D341Med (cell line): ENCODE measurements at regions not wholly inside any gene's neighbourhood (a gene's known extent, or its start where the extent isn't known, plus 50 kb on each side); places are given as distances from the start of the nearest gene placed in this dataset.

Experiments
- DNase-seq: peaks from one replicate; pipeline ENCODE4 v3.0.0; 2012; ENCODE audit warnings: low spot score

DNA sequence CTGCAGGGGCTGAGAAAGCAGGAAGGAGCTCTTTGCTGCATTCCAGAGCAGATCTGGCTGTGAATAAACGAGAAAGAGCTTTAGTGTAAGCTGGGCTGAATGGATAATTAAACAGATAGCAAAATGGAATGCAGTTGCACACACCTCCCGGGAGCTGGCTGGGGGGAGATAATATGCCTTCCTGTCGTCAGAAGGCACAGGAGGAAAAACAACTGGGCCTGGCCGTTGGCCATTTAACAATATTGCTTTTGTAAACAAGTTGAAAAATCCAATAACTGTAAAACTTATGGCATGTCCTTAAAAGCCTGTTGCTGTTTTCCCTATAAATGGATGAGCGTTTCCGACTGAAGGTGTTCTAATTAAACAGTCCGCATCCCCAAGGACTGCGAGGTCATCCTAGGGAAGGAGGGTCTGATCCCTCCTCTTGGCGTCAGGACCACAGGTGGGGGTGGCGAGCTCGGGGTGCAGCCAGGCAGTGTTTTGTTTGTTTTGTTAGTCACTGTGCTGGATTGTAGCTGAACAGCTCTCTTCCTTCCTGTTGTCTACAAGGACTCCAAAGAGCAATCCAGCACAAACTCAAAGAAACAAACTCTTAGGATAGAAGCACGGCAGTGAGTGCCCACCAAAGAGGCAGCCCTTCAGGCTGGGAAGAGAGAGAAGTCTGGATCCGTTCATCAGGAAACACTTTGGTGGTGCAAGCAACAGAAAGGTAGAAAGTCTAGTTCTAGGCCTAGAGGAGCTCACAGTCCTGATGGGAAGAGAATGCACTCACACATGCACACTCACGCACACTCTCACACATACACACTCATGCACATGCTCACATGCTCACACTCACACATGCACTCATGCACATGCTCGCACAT is 133.4 kb upstream of the SMAD3 start:
- DNase-seq, result no peak

DNA sequence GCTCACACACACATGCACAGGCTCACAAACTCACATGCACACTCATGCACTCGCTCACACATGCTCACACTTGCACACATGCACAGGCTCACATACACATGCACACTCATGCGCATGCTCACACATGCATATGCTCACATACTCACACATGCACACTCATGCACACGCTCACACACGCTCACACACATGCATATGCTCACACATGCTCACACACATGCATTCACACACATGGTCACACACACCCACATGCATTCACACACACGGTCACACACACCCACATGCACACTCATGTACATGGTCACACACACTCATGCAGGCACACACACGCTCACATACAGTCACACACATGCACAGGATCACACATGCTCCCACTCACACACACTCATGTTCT is 132.8 kb upstream of the SMAD3 start:
- DNase-seq, result no peak

DNA sequence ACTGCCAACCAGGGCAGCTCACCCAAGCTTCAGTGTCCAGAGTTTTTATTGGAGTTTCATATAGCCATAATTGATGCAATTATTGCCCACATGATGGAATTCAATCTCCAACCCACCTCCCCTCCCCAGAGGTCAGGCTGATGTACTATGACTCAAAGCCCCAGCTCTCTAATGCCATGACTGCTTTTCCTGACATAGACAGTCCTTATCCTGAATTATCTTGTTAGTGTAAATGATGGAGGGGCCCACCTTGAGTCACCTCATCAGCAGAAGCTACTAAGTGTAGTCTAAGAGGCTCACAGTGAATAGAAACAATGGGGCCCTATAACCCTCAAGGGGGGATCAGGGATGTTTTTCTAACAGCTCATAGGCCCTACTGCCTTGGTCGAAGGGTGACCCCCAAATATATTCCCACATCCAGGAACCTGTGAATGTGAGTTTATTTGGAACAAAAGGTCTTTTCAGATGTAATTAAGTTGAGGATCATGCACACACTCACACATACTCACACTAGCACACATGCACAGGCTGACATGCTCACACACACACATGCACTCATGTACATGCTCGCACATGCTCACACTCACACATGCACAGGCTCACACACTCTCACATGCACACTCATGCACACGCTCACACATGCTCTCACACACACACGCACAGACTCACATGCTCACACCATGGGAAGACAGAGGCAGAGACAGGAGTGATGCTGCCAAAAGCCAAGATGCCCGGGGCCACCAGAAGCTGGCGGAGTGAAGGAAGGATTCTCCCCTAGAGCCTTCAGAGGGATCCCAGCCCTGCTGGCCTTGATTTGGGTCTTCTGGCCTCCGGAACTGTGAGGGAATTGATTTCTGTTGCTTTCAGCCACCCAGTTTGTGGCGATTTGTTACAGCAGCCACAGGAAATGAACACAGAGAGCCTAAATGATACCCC is 131.2 kb upstream of the SMAD3 start:
- no peak for DNase-seq

DNA sequence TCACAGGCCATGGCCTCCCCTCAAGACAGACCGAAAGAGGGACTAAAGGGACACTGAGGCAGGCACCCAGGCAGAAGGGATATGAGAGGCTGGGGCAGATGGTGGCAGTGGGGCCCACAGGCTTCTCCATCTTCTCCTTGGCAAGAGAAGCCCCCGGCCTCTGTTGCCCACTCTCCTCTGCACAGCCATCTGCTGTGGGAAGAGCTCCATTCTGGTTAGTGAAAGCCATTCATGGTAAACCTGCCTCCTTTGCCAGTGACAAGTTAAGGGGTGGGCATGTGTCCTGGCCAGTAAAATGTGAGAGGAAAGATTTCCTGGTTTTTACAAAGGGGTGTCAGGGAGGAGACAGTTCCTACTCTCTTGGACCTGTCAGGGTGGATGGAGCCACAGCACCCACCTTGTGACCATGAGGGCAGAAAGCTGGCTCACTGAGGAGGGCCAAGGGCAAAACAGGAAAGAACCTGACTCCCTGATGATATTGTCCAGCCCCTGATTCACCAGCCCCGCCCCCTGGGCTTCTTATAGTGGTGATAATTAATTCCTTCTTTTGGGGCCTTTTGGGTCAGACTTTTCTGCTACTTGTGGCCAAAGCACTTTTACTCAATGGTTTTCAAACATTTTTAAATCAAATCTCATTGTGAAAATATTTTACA is 130.4 kb upstream of the SMAD3 start:
- DNase-seq, result no peak

DNA sequence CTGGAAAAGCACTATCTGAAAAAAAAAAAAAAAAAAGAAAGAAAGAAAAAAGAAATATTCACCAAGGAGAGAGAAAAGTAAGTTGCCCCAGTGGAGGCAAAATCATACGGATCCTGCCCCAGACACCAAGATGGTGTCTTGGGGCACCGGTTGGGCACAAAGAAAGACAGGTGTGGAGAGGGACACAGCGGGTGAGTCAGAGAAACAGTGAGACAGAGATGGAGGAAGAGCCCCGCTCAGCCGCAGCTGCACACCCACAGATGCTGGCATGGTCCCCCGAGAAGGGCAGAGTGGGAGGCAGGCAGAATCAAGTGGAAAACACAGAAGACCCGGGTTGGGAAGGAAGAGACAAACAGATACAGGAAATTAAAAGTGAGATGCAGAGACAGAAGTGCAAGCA is 129.7 kb upstream of the SMAD3 start:
- DNase-seq, result no peak

DNA sequence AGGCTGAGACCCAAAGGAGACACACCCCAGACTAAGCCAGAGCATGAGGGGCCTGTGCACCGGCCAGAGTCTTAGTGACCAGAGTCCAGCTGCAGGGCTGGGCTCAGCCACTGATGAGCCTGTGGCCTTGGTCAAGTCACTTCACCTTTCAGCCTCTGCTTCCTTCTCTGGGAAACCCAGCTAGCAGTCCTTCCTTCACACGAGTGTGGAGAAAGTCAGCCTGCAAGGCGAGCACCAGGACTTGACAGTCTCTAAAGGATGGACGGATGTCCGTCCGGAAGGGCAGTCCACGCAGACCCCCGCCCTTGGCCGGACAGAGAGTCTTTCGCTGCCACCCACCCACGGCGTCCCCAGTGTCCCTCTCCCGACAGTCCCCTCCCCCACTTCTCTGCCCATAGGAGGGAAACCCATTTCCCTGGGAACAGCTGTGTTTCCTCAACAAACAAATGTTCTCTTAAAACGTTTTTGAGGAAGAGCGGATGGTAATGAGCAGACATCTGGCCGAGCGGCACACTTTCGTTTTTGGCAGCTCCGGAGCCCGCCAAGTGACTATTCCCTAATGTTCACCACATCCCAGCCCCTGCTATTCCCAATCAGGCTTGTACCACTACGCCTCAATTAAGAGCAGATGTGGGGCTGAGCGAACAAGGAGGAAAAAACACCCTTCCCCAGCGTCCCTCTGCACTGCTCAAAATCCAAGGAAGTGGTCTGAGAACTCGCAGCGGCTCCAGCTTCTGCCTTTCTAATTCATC is 129.1 kb upstream of the SMAD3 start:
- no peak for DNase-seq

DNA sequence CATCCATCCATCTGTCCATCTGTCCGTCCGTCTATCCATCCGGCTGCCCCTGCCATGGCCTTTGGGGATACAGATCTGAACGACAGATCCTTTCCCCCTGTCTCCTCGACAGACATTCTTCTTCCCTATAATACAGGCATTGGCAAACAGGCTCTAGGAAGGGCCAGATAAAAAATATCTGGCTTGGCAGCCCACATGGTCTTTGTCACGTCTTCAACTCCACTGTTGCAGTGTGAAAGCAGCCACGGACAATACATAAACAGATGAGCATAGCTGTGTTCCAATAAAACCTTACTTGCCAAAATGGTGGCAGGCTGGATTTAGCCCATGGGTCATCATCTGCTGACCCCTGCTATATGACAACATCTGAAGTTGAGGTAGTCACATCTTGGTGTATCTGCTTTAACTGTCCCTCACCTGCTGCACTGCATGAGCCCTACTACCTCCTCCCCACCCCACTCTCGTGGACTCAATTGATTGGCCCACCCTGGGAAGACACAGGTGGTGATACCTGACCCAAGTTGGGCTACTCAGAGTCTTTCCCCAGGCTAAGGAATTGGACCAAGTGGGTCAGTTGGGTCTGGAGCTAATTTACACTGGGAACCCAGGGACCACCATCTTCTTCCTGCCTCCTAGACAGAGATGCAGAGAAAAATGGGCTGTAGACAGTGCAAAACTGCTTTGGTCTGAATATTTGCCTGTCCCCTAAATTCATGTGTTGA is 128.4 kb upstream of the SMAD3 start:
- DNase-seq, result no peak

DNA sequence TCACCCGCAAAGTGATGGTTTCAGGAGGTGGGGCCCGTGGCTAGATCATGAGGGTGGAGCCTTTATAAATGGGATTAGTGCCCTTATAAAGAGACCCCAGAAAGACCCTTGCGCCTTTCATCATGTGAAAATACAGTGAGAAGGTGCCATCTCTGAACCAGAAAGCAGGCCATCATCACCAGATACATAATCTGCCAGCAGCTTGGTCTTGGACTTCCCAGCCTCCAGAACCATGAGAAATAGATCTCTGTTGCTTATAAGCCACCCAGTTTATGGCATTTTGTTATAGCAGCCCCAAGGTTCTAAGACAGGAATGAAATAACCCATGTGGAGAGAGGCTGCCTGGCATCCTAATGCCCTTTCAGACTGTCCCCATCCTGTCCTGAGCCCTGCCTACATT is 127.8 kb upstream of the SMAD3 start:
- no peak for DNase-seq

DNA sequence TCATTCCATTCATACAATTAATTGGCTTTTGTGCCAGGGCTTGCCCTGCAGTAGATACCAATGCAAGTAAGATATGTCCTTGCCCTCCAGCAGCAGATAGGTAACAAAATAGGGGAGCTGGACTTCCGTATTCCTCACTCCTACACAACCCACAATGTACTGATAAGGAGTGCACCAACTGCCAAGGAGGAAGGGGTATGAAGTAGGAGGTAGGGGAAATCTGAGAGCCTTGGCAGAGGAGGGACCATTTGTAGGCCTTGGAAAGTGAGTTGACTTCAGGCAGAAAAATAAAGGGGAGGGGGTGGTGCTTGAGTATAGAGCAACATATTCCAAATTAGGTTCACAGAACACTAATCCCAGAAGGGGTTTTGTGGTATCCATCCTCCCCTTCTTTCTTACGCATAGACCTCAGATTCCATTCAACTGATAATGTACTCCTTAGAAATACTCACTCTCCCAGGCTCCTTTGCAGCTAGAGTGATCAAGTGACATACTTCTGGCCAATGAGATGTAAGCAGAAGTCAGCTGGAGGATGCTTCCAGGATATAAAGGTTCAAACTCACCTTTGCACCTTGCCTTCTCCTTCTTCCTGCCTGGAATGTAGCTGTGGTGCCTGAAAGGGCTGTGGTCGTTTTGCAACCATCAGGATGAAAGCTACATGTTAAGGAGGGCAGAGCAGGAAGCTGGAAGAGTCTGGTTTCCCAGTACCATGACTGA is 127.1 kb upstream of the SMAD3 start:
- no peak for DNase-seq

DNA sequence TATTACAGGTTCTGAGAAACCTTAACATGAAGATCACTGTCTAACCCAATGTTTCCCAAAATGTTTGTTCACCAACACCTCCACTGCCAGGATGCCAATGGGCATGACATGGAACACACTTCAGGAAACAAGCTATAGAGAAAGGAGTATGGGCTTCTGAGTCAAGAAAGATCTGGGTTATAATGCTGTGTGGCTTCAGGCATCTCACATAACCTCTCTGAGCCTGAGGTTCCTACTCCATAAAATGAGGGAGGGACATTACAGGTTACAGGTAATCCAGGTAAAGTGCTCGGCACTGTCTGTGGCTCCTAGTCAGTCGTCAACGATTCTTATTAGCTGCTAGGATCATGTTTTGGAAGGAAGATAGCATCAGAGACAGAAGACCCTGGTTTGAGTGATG is 126.4 kb upstream of the SMAD3 start:
- no peak for DNase-seq

DNA sequence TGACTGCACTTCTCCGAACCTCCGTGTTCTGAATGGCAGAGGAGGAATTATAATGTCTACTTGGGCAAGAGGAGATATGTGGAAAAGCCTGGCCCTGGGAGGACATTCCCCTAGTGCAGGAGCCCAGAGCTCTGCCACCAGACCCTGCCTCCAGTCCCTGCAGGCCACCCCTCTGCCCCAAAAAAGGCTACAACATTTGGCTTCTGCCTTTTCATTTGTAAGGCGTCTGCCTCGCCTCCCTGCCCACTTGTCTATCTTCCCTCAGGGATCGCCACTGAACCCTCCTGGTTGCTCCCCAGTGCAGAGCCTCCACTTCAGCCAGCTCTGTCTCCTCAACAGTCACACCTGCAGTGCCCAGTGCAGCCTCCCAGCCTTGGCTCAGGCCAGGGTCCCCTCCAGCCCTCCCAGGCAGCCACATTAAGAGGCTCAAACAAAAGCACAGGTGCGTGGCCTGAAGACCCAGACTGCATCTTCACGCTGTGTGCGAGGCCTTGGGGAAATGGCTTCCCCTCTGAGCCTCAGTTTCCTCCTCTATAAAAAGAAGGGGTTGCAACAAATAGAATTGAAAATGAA is 125.9 kb upstream of the SMAD3 start:
- no peak for DNase-seq

DNA sequence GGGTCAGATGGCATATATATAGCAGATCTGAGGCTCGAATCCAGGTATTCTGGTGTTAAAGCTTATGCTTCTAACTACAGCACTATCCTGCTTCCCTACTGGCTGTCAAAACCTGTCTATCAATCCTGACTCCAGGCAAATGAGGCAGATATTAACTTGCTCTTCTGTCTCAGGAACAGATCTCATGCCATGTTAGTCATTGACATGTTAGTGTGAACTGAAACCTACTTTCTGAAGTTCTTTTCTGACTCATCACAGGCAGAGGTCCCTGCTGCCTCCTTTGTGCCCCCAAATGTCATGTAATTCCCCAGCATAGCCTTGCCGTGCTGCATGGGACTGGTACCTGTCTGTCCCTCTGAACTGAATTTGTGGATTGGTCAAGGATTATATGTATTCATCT is 125.0 kb upstream of the SMAD3 start:
- no peak for DNase-seq

DNA sequence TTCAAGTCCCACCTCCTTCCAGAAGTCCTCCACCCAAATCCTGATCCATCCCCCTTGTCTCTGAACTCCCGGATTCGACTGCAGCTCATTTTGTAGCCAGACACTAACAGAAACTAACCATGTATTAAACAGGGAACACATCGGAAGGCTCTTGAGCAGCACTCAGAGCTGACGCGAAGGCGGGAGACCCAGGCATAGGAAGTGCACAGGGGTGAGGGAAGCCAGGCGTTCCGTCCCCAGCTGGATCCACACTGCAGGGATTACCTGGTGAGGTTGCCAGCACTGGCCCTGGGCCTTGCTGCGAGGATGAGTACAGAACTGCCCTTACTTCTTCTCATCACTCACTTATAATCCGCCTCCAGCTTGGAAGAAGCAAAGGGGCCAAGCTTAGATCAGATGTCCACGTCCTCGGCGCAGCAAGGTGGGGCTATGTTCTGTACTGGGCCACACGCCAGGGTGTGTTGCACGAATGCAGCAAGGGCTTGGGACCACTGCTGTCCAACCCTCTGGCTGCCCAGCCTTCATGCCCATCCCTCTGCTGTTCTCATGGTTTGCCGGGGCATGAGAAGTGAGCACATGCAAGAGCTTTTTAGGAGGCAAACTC is 124.2 kb upstream of the SMAD3 start:
- no peak for DNase-seq

DNA sequence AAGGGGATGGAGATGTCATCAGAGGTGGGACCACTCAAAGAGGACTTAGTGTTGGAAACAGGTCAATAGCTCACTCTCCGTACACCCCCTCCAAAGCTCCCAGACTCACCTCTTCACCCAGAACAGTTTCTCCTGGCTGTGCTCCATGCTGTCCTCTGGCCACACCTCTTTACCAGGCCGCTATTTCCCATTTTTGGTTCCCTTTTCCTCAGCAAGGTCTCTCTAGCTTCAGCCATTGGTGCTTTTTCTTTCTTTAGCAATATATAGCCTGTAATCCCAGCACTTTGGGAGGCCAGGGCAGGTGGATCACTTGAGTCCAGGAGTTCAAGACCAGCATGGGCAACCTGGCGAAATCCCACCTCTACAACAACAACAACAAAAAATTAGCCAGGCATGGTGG is 123.6 kb upstream of the SMAD3 start:
- no peak for DNase-seq

DNA sequence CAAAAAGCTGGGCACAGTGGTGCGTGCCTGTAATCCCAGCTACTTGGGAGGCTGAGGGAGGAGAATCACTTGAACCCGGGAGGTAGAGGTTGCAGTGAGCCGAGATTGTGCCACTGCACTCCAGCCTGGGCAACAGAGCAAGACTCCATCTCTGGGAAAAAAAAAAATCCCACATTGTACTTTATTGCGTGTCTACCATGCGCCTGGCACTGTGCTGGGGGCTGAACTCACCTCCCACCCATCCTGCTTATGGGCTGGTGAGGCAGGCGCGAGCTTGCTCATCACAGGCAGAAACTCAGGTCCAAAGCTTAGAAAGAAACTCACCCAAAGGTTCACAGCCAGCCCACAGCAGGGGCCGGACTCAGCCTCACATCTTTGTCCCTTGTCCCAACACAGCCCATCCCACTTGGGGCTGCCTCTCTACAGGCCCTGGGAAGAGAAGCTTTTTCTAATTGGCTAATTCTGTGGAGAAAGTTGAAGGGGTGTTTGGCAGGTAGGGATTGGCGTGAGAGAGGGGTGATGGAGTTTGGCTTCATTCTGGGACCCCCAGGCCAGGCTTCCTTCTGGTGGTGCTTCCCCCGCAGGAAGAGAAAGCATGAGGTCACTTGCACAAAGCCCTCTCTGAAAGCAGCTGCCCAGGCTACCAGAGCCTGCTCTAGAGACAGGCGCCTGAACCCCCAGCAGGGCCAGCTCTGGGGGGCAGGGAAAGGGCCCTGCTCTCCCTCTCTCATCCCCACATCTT is 122.6 kb upstream of the SMAD3 start:
- DNase-seq, result no peak

DNA sequence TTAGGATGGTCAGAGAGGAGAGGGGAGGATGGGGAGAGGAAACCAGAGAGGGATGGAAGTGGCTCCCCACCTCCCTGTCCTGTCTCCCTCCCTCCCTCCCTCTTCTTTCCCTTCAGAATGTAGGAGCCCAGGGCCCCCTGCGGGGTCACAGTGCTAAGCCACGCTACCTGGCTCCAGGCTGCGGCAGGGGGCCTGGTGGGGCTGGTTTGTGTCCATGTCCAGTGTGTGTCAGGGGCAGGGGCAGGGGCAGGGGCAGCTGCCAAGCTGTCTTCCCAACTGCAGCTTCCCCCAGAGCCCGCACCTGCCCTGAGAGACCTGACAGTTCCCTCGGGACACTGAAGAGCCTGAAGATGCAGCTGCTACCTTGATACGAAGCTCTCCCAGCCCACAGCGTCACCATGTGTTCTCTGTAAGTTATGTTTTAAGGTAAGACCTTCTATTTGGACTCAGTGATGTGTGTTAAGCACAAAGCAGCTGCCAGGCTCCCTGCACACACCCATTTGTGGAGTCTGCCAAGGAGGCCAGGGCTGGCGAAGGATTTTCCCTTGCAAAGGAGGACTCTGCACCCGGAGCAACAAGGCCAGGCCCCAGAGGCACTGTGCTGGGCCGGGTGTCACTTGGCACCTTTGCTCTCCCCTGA is 121.8 kb upstream of the SMAD3 start:
- DNase-seq, result no peak

DNA sequence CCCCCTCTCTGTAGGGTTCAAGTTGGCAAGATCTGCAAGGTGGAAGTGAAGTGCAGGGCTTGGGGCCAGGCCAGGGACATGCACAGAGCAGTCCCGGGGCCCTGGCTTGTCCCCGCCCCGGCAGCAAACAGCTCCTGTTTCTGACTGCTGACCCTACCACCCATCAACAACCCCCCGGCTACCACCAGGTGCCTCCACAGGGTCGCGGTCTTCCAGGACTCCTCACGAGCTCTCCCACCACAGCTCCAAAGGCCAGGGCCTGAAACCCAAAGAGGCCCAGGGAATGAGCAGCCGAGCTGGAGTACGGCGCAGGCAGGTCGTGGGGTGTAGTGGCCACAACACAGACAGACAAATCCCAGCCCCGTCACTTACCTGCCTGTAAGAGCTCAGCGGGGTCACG is 121.3 kb upstream of the SMAD3 start:
- DNase-seq, result no peak

DNA sequence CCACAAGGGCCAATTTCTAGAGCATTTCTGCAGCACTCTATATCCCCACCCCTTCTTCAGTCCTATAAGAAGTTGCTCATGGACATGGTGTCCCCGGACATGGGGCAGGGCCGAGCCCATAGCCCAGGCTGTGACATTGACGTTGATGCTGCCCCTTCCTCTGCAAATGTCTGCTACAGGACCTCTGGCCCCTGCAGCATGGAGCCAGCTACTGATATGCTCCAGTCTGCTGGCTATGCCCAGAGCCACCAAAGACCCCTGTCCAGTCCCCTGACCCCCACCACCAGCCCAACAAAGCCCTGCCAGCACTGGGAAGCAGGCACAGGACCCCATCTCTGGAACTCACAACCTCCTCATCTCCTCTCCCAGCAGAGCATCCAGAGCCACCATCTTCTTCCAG is 120.1 kb upstream of the SMAD3 start:
- DNase-seq, result no peak

DNA sequence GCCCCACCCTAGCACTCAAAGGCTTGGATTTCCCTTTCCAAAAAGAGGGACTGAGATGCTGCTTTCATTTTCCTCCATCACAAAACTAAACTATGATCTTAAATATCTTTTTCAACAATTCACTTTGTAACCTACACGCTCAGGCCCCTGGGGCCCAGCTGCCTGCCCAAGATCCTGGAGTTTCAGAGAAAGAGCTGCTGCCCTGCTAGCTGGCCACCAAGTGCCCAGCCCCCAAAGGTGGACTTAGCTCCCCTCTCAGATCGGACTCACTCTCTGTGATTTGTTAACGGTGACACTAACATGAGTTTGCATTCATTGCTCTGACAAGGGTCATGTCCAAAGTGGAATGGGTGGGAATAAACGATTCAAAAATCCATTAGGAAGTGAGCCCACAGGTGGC is 119.6 kb upstream of the SMAD3 start:
- DNase-seq, result no peak
